ENCODE measurements at regions not wholly inside any gene's neighbourhood (a gene's known extent, or its start where the extent isn't known, plus 50 kb on each side); places are given as distances from the start of the nearest gene placed in this dataset. TPM values are rescaled to one million over a fixed set of nuclear protein-coding genes. Genes with fewer than 3 reads are reported as not detected.

- H3K9ac ChIP-seq (ENCODE audit: low read depth in 1 of 3, low read length in 3 of 3): no peak overlapping the region
- no peaks in the 10 kb centered on the region for H3K27me3 ChIP-seq (ENCODE audit: control insufficient read depth in 3 of 3, insufficient read depth in 3 of 3, low read length in 3 of 3)
- H3K9me3 ChIP-seq (ENCODE audit: control insufficient read depth in 3 of 3, low read length in 3 of 3): no peaks in the 10 kb centered on the region
- H3K27ac ChIP-seq (ENCODE audit: low read depth, low read length): no peak overlapping the region
- no peaks in the 10 kb centered on the region for H3K4me1 ChIP-seq (ENCODE audit: control insufficient read depth in 3 of 3, insufficient read depth in 3 of 3, low read length in 3 of 3)
- H3K36me3 ChIP-seq (ENCODE audit: control insufficient read depth in 3 of 3, insufficient read depth in 3 of 3, low read length in 3 of 3): no peaks in the 10 kb centered on the region
- H3K4me3 ChIP-seq (ENCODE audit: low read length in 3 of 3): no peak overlapping the region
Observed at GRCh38 chrX:22934640-22935039, 65.1 kb upstream of the DDX53 start.

DNA sequence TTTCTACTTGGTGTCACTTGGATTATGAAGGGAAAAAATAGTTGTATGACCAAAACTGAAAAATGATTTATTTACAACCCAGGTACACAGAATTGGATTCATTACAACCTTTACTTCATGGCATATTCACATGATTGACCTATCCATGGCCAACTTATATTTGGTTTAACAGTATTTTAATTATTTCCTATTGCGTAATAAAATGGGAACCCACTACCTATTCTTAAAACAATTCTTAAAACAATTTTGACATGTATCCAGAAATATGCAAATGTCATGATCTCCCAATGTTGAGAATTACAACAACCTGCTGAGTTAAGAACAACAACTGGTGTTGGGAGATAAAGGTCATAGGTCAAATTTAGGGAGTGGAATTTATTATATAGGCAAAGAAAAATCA is 54.8 kb upstream of the DDX53 start:
- no peaks in the 10 kb centered on the region for H3K4me1 ChIP-seq (ENCODE audit: control insufficient read depth in 3 of 3, insufficient read depth in 3 of 3, low read length in 3 of 3)
- H3K36me3 ChIP-seq (ENCODE audit: control insufficient read depth in 3 of 3, insufficient read depth in 3 of 3, low read length in 3 of 3): no peaks in the 10 kb centered on the region
- H3K27me3 ChIP-seq (ENCODE audit: control insufficient read depth in 3 of 3, insufficient read depth in 3 of 3, low read length in 3 of 3): no peaks in the 10 kb centered on the region
- H3K4me3 ChIP-seq (ENCODE audit: low read length in 3 of 3): no peak overlapping the region
- H3K9ac ChIP-seq (ENCODE audit: low read depth in 1 of 3, low read length in 3 of 3): no peak overlapping the region
- H3K27ac ChIP-seq (ENCODE audit: low read depth, low read length): no peak overlapping the region
- no peaks in the 10 kb centered on the region for H3K9me3 ChIP-seq (ENCODE audit: control insufficient read depth in 3 of 3, low read length in 3 of 3)

Small RNA genes in the stretch of these regions (small RNA-seq; reads per million reads assigned to genes)
- gene RNU6-266P: not detected

Data from skeletal muscle tissue (tissue), 4 donors.